A549 (cell line): ENCODE measurements at regions not wholly inside any gene's neighbourhood (a gene's known extent, or its start where the extent isn't known, plus 50 kb on each side); places are given as distances from the start of the nearest gene placed in this dataset.

Experiments
- CHD4 ChIP-seq: fragments of 200-600 bp; sonication (generic); IDR thresholded peaks from 2 replicates; pipeline ENCODE4 v1.6.1; 2016; ENCODE audit warnings: antibody characterized with exemption, mild to moderate bottlenecking, borderline replicate concordance
- CTCF ChIP-seq: fragments of >200 bp; sonication (Bioruptor Twin); formaldehyde crosslinking; IDR thresholded peaks from 3 replicates; pipeline ENCODE4 v1.5.1; 2016
- EP300 ChIP-seq, 2 experiments: fragments of >200 bp; sonication (Bioruptor Twin); formaldehyde crosslinking; IDR thresholded peaks; 2 replicates in 1 of 2; 3 replicates in 1 of 2; pipeline ENCODE4 v1.6.1; 2016 to 2017
- MAFK ChIP-seq: fragments of 450-650 bp; IDR thresholded peaks from 2 replicates; pipeline ENCODE4 v1.6.1; 2014; ENCODE audit not compliant: partially characterized antibody
- MAZ ChIP-seq: fragments of 150-350 bp; IDR thresholded peaks from 2 replicates; pipeline ENCODE4 v1.6.1; 2014; ENCODE audit warnings: antibody characterized with exemption, low read depth, low read length, borderline replicate concordance
- POLR2A ChIP-seq: IDR thresholded peaks from 2 replicates; pipeline ENCODE4 v1.6.1; 2012; ENCODE audit warnings: mild to moderate bottlenecking, low read length
- POLR2AphosphoS2 ChIP-seq: conservative IDR thresholded peaks from 2 replicates; pipeline ENCODE4 v1.6.1; 2012; ENCODE audit warnings: low read length, improper control_type of control experiment, inconsistent platforms
- SMC3 ChIP-seq: fragments of >200 bp; sonication (Bioruptor Twin); formaldehyde crosslinking; IDR thresholded peaks from 3 replicates; pipeline ENCODE4 v1.6.1; 2018; ENCODE audit warnings: inconsistent platforms
- ZNF302 ChIP-seq: fragments of 250-450 bp; sonication (Bioruptor Pico); IDR thresholded peaks from 2 replicates; pipeline ENCODE4 v1.9.0; 2021; ENCODE audit warnings: inconsistent platforms, mild to moderate bottlenecking, moderate library complexity

GRCh38 chr2:43143756-43144155 lies 82.7 kb downstream of the ZFP36L2 start:
- TF ChIP-seq POLR2AphosphoS2, result no peak
- TF ChIP-seq EP300 (IDR thresholded peaks at IDR 0.05), result no peak
- no peak for TF ChIP-seq CHD4
- TF ChIP-seq CTCF, result no peak
- no peak for TF ChIP-seq POLR2A
- no peak for TF ChIP-seq ZNF302
- TF ChIP-seq MAZ, result no peak
- no peak for TF ChIP-seq SMC3
- no peak for TF ChIP-seq MAFK
